ENCODE measurements at regions not wholly inside any gene's neighbourhood (a gene's known extent, or its start where the extent isn't known, plus 50 kb on each side); places are given as distances from the start of the nearest gene placed in this dataset.

DNA sequence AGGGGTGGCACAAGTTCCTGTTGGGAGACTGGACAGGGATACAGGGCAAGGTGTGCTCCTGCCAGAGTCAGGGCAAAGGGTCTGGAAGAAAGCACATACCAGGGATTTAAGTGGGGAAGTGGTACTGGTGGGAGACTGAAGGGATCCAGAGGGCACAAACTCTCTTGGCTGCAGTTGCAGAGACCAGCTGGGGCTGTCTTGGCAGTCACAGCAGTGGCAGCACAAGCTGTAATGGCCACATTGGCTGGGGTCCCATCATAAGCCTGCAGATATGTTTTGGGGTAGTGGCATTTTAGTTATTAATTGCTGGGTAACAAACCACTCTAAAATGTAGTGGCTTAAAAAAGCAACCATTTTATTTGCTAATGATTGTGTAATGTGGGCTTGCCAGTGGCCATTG, 492.2 kb downstream of the ENC1 start:
- Mint-ChIP-seq H3K27ac (ENCODE audit: unreplicated experiment) (no peak overlapping the region), H3K4me1 (ENCODE audit: unreplicated experiment) (peaks cover 14% of the 10 kb centered on the region), H3K9me3 (ENCODE audit: unreplicated experiment) (no peaks in the 10 kb centered on the region), H3K27me3 (ENCODE audit: unreplicated experiment) (peaks cover 4% of the 10 kb centered on the region), H3K4me3 (ENCODE audit: unreplicated experiment) (no peak overlapping the region), H3K36me3 (ENCODE audit: low read depth, unreplicated experiment) (no peaks in the 10 kb centered on the region)
- TF ChIP-seq, protein P1, sequence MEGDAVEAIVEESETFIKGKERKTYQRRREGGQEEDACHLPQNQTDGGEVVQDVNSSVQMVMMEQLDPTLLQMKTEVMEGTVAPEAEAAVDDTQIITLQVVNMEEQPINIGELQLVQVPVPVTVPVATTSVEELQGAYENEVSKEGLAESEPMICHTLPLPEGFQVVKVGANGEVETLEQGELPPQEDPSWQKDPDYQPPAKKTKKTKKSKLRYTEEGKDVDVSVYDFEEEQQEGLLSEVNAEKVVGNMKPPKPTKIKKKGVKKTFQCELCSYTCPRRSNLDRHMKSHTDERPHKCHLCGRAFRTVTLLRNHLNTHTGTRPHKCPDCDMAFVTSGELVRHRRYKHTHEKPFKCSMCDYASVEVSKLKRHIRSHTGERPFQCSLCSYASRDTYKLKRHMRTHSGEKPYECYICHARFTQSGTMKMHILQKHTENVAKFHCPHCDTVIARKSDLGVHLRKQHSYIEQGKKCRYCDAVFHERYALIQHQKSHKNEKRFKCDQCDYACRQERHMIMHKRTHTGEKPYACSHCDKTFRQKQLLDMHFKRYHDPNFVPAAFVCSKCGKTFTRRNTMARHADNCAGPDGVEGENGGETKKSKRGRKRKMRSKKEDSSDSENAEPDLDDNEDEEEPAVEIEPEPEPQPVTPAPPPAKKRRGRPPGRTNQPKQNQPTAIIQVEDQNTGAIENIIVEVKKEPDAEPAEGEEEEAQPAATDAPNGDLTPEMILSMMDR (IDR thresholded peaks at IDR 0.05; ENCODE audit: unreplicated experiment): no peak
- DNase-seq (ENCODE audit: low spot score): no peak

DNA sequence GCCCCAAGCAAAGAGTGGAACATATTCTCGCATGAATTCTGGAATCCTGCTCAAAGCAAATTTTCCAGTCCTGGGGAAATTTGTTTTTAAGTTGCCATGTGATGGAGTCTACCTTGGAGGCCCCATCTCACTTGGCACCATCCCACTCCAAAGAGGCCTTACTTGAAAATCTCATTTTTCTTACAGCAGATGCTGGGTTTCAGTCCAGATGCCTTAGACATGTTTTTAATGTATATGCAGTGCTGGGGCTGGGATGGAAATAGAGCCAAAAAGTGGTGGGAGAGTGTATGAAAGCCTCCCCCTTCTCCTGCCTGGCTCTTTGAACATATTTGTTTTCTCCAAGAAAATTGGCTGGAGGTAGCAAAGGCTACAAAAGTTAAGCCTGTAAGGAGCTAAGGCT, 493.7 kb downstream of the ENC1 start:
- Mint-ChIP-seq H3K36me3 (ENCODE audit: low read depth, unreplicated experiment) (no peaks in the 10 kb centered on the region), H3K9me3 (ENCODE audit: unreplicated experiment) (no peaks in the 10 kb centered on the region), H3K4me3 (ENCODE audit: unreplicated experiment) (no peak overlapping the region), H3K27me3 (ENCODE audit: unreplicated experiment) (peaks cover 4% of the 10 kb centered on the region), H3K27ac (ENCODE audit: unreplicated experiment) (no peak overlapping the region), H3K4me1 (ENCODE audit: unreplicated experiment) (peaks cover 17% of the 10 kb centered on the region)
- DNase-seq (ENCODE audit: low spot score): no peak
- TF ChIP-seq, protein P1 (IDR thresholded peaks at IDR 0.05; ENCODE audit: unreplicated experiment): no peak

DNA sequence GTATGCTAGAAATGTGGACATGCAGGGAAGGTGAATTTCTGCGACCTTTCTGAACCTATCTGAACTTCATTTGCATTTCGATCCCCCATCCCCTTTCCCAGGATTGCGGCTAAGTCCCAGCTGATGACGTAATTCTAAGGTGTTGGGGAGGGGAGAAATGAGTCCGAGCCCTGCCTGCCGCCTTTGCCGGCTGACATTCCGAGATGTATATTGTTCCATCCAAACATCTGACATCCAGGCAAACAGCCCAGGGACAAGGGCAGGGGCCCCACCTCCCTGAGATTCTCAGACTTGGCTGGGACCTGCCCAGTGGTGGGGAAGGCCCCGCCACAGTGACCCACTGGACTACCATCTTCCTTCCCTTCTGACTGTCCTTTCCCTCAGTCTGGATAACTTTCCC, 494.6 kb downstream of the ENC1 start:
- Mint-ChIP-seq H3K4me1 (ENCODE audit: unreplicated experiment) (peaks cover 20% of the 10 kb centered on the region), H3K27ac (ENCODE audit: unreplicated experiment) (no peak overlapping the region), H3K9me3 (ENCODE audit: unreplicated experiment) (no peaks in the 10 kb centered on the region), H3K27me3 (ENCODE audit: unreplicated experiment) (peaks cover 4% of the 10 kb centered on the region), H3K36me3 (ENCODE audit: low read depth, unreplicated experiment) (no peaks in the 10 kb centered on the region), H3K4me3 (ENCODE audit: unreplicated experiment) (no peak overlapping the region)
- no peak for DNase-seq (ENCODE audit: low spot score)
- TF ChIP-seq, protein P1 (IDR thresholded peaks at IDR 0.05; ENCODE audit: unreplicated experiment): no peak

DNA sequence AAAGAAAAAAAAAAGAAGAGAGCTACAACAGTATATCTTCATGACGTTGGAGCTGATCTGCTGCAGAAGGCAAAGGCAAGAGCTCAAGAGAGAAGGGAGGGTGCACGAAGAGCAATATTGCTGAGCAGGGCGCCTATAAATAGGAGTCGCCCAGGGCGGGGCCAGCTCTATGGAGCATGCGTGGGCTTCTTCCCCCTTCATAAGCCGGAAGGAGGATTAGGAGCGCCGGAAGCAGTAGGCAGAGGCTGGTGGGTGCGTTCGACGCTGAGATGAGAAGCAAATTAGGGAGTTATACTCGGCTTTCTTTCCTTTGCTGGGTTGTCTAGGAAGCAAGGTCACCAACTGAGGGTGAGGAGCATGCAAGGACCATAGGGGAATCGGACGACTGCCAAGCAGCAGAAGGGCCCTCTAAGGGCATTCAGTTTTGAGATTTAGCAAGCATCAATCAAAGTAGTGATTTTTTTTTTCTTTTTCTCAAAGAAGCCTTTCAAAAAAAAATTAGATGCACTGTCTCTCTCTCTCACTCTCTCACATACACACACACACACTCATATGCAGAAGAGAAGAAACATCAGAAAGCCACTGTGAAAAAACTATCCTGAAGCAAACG, 496.7 kb downstream of the ENC1 start:
- Mint-ChIP-seq H3K4me3 (ENCODE audit: unreplicated experiment) (no peak overlapping the region), H3K9me3 (ENCODE audit: unreplicated experiment) (no peaks in the 10 kb centered on the region), H3K4me1 (ENCODE audit: unreplicated experiment) (peaks cover 22% of the 10 kb centered on the region), H3K27ac (ENCODE audit: unreplicated experiment) (peak overlapping the region; percentile 15), H3K27me3 (ENCODE audit: unreplicated experiment) (peaks cover 2% of the 10 kb centered on the region), H3K36me3 (ENCODE audit: low read depth, unreplicated experiment) (no peaks in the 10 kb centered on the region)
- DNase-seq (ENCODE audit: low spot score): no peak
- TF ChIP-seq, protein P1 (IDR thresholded peaks at IDR 0.05; ENCODE audit: unreplicated experiment): no peak

DNA sequence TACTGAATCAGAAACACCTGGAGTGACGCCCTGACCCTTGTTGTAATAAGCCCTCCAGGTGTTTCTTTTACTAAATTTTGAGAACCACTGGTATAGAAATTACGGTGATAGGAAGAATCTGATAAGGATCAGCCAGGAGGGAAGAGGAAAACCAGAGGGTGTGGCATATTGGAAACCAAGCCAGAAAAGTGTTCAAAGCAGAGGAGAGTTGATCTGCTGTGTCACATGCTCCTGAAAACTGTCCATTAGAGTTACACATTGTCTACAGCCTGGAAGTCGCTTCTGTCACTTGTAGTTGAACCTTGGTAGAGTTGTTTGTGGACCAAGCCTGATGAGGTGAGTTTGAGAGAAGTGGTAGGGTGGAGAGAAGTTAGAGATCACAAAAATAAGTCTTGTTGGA, 497.4 kb downstream of the ENC1 start:
- Mint-ChIP-seq H3K27ac (ENCODE audit: unreplicated experiment) (no peak overlapping the region), H3K4me1 (ENCODE audit: unreplicated experiment) (peaks cover 22% of the 10 kb centered on the region), H3K36me3 (ENCODE audit: low read depth, unreplicated experiment) (no peaks in the 10 kb centered on the region), H3K4me3 (ENCODE audit: unreplicated experiment) (no peak overlapping the region), H3K9me3 (ENCODE audit: unreplicated experiment) (no peaks in the 10 kb centered on the region), H3K27me3 (ENCODE audit: unreplicated experiment) (peaks cover 2% of the 10 kb centered on the region)
- TF ChIP-seq, protein P1 (IDR thresholded peaks at IDR 0.05; ENCODE audit: unreplicated experiment): no peak
- DNase-seq (ENCODE audit: low spot score): no peak

All from endothelial cell (in vitro differentiated cells).